ENCODE measurements at regions not wholly inside any gene's neighbourhood (a gene's known extent, or its start where the extent isn't known, plus 50 kb on each side); places are given as distances from the start of the nearest gene placed in this dataset.

DNA sequence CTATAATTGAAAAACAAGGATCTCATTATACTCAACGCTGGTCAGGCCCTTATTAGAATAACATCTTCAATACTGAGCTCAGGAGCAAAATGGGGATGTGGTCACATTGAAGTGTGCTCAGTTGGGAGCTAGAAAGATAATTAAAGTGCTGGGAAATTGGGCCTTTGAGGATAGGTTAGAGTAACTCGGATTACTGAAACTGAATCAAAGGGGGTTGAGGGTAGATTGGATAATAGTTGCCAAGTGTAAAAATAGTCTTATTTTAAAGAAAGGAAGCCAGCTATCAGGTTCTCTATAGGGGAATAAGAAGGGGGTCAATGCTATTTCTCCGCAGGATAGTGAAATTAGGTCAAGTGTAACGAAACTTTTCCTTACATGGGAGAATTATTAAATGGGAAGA is 391.0 kb upstream of the PTPRD start:
- ATAC-seq (no peak), DNase-seq (ENCODE audit: low spot score) (no peak)
- Mint-ChIP-seq H3K27me3 (ENCODE audit: low read depth) (no peaks in the 10 kb centered on the region), H3K9me3 (peaks cover 7% of the 10 kb centered on the region), H3K36me3 (peaks cover 5% of the 10 kb centered on the region; the same call in 1 of the 2 replicates), H3K4me1 (no peaks in the 10 kb centered on the region), H3K27ac (no peak overlapping the region), H3K4me3 (no peak overlapping the region)
- ChIA-PET CTCF (no interaction called here), POLR2A (no interaction called here)
- TF ChIP-seq, protein P1, sequence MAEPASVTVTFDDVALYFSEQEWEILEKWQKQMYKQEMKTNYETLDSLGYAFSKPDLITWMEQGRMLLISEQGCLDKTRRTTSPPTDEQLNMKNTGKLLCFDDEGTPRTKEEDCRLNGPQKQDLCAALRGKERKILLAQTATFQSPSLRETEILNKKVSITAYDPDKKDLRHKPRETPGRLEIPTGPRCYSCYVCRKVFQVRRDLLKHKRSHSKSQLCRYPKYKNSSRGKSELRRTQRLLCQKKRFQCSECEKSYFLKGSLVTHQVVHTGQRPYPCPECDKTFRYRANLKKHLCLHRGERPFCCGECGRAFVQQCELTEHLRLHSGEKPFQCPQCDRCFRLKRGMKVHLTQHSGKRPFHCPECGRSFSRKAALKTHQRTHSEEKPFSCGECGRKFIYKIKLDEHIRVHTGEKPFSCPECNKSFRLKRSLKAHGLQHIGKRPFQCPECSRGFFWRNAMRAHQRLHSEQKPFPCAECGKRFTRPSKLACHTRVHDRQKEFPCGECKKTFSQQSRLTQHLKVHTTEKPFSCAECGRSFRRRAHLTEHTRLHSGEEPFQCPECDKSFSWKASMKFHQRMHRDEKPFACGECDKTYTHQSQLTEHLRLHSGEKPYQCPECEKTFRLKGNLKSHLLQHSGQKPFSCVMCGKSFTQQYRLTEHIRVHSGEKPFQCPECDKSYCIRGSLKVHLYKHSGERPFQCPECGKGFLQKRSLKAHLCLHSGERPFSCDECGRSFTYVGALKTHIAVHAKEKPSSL (CRISPR knock-in tag; conservative IDR thresholded peaks at IDR 0.05): no peak
- TF ChIP-seq, protein P2, sequence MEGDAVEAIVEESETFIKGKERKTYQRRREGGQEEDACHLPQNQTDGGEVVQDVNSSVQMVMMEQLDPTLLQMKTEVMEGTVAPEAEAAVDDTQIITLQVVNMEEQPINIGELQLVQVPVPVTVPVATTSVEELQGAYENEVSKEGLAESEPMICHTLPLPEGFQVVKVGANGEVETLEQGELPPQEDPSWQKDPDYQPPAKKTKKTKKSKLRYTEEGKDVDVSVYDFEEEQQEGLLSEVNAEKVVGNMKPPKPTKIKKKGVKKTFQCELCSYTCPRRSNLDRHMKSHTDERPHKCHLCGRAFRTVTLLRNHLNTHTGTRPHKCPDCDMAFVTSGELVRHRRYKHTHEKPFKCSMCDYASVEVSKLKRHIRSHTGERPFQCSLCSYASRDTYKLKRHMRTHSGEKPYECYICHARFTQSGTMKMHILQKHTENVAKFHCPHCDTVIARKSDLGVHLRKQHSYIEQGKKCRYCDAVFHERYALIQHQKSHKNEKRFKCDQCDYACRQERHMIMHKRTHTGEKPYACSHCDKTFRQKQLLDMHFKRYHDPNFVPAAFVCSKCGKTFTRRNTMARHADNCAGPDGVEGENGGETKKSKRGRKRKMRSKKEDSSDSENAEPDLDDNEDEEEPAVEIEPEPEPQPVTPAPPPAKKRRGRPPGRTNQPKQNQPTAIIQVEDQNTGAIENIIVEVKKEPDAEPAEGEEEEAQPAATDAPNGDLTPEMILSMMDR (IDR thresholded peaks at IDR 0.05): no peak
- TF ChIP-seq KAT7 (CRISPR knock-in tag; IDR thresholded peaks at IDR 0.05; ENCODE audit: borderline replicate concordance) (no peak), TP53 (CRISPR knock-in tag; IDR thresholded peaks at IDR 0.05) (no peak), TEAD4 (CRISPR knock-in tag; IDR thresholded peaks at IDR 0.05) (no peak), TCF7 (CRISPR knock-in tag; IDR thresholded peaks at IDR 0.05; ENCODE audit: low read depth) (no peak), ZNF671 (CRISPR knock-in tag; IDR thresholded peaks at IDR 0.05) (no peak), ZNF416 (CRISPR knock-in tag; IDR thresholded peaks at IDR 0.05) (no peak), OVOL2 (CRISPR knock-in tag; IDR thresholded peaks at IDR 0.05; ENCODE audit: borderline replicate concordance) (no peak), FOXK1 (CRISPR knock-in tag; IDR thresholded peaks at IDR 0.05) (no peak), CREB1 (CRISPR knock-in tag; IDR thresholded peaks at IDR 0.05) (no peak), ZBTB21 (CRISPR knock-in tag; IDR thresholded peaks at IDR 0.05; ENCODE audit: borderline replicate concordance) (no peak), PRRX2 (CRISPR knock-in tag; IDR thresholded peaks at IDR 0.05) (no peak)
- TF ChIP-seq, protein P3, sequence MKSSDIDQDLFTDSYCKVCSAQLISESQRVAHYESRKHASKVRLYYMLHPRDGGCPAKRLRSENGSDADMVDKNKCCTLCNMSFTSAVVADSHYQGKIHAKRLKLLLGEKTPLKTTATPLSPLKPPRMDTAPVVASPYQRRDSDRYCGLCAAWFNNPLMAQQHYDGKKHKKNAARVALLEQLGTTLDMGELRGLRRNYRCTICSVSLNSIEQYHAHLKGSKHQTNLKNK (CRISPR knock-in tag; IDR thresholded peaks at IDR 0.05): no peak
- TF ChIP-seq, protein P4, sequence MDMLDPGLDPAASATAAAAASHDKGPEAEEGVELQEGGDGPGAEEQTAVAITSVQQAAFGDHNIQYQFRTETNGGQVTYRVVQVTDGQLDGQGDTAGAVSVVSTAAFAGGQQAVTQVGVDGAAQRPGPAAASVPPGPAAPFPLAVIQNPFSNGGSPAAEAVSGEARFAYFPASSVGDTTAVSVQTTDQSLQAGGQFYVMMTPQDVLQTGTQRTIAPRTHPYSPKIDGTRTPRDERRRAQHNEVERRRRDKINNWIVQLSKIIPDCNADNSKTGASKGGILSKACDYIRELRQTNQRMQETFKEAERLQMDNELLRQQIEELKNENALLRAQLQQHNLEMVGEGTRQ (CRISPR knock-in tag; IDR thresholded peaks at IDR 0.05): no peak
- TF ChIP-seq, protein P5, sequence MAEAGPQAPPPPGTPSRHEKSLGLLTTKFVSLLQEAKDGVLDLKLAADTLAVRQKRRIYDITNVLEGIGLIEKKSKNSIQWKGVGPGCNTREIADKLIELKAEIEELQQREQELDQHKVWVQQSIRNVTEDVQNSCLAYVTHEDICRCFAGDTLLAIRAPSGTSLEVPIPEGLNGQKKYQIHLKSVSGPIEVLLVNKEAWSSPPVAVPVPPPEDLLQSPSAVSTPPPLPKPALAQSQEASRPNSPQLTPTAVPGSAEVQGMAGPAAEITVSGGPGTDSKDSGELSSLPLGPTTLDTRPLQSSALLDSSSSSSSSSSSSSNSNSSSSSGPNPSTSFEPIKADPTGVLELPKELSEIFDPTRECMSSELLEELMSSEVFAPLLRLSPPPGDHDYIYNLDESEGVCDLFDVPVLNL (CRISPR knock-in tag; IDR thresholded peaks at IDR 0.05; ENCODE audit: borderline replicate concordance, low read depth): no peak

DNA sequence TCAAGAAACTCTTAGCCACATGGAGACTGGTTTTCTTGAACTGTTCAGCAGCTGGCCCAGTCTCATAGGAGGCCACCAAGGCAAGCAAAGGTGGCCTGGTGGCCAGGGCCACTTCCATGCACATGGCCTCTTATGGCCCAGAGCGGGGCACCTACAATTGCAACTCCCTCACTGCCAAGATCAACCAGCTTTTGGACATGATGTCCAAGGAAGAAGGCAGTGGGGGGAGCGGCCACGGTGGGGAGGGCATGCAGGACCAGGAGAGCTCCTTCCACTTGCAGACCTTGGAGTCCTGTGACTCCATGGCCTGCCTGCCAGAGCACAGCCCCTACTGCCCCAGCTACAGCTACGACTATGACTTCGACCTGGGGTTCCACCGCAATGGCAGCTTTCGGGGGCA is 398.9 kb upstream of the PTPRD start:
- Mint-ChIP-seq H3K4me3 (no peak overlapping the region), H3K4me1 (peaks cover 2% of the 10 kb centered on the region; the same call in 1 of the 2 replicates), H3K27me3 (ENCODE audit: low read depth) (no peaks in the 10 kb centered on the region), H3K36me3 (peaks cover 25% of the 10 kb centered on the region), H3K9me3 (peaks cover 51% of the 10 kb centered on the region), H3K27ac (no peak overlapping the region)
- ATAC-seq (no peak), DNase-seq (ENCODE audit: low spot score) (no peak)
- ChIA-PET POLR2A (no interaction called here), CTCF (no interaction called here)
- TF ChIP-seq, protein P3 (CRISPR knock-in tag; IDR thresholded peaks at IDR 0.05): no peak
- TF ChIP-seq ZBTB21 (CRISPR knock-in tag; IDR thresholded peaks at IDR 0.05; ENCODE audit: borderline replicate concordance) (no peak), JAZF1 (CRISPR knock-in tag; IDR thresholded peaks at IDR 0.05) (no peak), GRHL2 (CRISPR knock-in tag; IDR thresholded peaks at IDR 0.05; ENCODE audit: insufficient replicate concordance, severe bottlenecking) (no peak)
- TF ChIP-seq, protein P6, sequence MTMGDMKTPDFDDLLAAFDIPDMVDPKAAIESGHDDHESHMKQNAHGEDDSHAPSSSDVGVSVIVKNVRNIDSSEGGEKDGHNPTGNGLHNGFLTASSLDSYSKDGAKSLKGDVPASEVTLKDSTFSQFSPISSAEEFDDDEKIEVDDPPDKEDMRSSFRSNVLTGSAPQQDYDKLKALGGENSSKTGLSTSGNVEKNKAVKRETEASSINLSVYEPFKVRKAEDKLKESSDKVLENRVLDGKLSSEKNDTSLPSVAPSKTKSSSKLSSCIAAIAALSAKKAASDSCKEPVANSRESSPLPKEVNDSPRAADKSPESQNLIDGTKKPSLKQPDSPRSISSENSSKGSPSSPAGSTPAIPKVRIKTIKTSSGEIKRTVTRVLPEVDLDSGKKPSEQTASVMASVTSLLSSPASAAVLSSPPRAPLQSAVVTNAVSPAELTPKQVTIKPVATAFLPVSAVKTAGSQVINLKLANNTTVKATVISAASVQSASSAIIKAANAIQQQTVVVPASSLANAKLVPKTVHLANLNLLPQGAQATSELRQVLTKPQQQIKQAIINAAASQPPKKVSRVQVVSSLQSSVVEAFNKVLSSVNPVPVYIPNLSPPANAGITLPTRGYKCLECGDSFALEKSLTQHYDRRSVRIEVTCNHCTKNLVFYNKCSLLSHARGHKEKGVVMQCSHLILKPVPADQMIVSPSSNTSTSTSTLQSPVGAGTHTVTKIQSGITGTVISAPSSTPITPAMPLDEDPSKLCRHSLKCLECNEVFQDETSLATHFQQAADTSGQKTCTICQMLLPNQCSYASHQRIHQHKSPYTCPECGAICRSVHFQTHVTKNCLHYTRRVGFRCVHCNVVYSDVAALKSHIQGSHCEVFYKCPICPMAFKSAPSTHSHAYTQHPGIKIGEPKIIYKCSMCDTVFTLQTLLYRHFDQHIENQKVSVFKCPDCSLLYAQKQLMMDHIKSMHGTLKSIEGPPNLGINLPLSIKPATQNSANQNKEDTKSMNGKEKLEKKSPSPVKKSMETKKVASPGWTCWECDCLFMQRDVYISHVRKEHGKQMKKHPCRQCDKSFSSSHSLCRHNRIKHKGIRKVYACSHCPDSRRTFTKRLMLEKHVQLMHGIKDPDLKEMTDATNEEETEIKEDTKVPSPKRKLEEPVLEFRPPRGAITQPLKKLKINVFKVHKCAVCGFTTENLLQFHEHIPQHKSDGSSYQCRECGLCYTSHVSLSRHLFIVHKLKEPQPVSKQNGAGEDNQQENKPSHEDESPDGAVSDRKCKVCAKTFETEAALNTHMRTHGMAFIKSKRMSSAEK (CRISPR knock-in tag; IDR thresholded peaks at IDR 0.05; ENCODE audit: borderline replicate concordance): no peak
- TF ChIP-seq, protein P1 (CRISPR knock-in tag; conservative IDR thresholded peaks at IDR 0.05): no peak
